ENCODE measurements at regions not wholly inside any gene's neighbourhood (a gene's known extent, or its start where the extent isn't known, plus 50 kb on each side); places are given as distances from the start of the nearest gene placed in this dataset.

DNA sequence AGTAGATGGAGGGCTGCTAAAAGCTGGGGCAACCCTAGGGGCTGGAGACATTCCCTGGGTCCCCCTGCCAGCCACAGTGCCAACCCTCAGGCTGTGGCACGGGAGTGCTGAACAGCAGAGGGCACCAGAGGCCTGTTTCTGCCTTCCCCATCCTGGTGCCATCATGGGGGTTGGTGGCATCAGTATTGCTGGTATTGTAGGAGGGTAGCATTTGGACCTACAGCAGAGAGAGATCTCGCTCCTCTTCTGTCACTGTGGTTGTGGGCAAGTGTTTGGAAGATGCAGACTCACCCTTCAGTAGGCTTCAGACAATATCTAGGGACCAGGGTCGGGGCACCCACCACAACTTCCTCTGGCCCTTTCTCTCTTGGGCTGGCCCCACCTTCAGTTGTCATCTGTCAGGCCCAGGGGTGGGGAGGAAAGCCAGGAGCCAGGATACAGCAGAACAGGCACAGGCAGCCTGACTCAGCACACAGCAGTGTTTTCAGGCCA lies 123.5 kb downstream of the RPLP1 start:
- TF ChIP-seq, protein P1, sequence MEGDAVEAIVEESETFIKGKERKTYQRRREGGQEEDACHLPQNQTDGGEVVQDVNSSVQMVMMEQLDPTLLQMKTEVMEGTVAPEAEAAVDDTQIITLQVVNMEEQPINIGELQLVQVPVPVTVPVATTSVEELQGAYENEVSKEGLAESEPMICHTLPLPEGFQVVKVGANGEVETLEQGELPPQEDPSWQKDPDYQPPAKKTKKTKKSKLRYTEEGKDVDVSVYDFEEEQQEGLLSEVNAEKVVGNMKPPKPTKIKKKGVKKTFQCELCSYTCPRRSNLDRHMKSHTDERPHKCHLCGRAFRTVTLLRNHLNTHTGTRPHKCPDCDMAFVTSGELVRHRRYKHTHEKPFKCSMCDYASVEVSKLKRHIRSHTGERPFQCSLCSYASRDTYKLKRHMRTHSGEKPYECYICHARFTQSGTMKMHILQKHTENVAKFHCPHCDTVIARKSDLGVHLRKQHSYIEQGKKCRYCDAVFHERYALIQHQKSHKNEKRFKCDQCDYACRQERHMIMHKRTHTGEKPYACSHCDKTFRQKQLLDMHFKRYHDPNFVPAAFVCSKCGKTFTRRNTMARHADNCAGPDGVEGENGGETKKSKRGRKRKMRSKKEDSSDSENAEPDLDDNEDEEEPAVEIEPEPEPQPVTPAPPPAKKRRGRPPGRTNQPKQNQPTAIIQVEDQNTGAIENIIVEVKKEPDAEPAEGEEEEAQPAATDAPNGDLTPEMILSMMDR (IDR thresholded peaks at IDR 0.05): peak; percentile 56 to 61 (median 60)
- no peak for TF ChIP-seq POLR2A (IDR thresholded peaks at IDR 0.05; ENCODE audit: low read depth)
- no peak for TF ChIP-seq POLR2AphosphoS5 (IDR thresholded peaks at IDR 0.05)
- no peak for TF ChIP-seq EP300 (IDR thresholded peaks at IDR 0.05)

All from esophagus muscularis mucosa (tissue), 4 donors.